LoVo (cell line): ENCODE measurements at regions not wholly inside any gene's neighbourhood (a gene's known extent, or its start where the extent isn't known, plus 50 kb on each side); places are given as distances from the start of the nearest gene placed in this dataset.
A peak's percentile ranks its signal among the peaks of the same experiment; 100 is the strongest.

Experiments used
- DNase-seq: peaks from one replicate; pipeline ENCODE4 v3.0.0-alpha.2; 2016; ENCODE audit warnings: low spot score

- no peak for DNase-seq
These were observed 431.0 kb upstream of the SLC30A5 start for GRCh38 chr5:68662804-68663307.

- no peak for DNase-seq
These were observed 423.8 kb upstream of the SLC30A5 start for GRCh38 chr5:68669864-68670575.

GRCh38 chr5:68673106-68673822 is 420.6 kb upstream of the SLC30A5 start:
- no peak for DNase-seq

- no peak for DNase-seq
These were observed 420.0 kb upstream of the SLC30A5 start for GRCh38 chr5:68673823-68674180.

GRCh38 chr5:68679041-68679440 is 414.8 kb upstream of the SLC30A5 start:
- no peak for DNase-seq

- no peak for DNase-seq
These were observed 413.4 kb upstream of the SLC30A5 start for GRCh38 chr5:68680366-68680765.

GRCh38 chr5:68681929-68682328 is 411.9 kb upstream of the SLC30A5 start:
- DNase-seq: no peak

GRCh38 chr5:68682400-68683160 is 411.2 kb upstream of the SLC30A5 start:
- DNase-seq: peak; percentile 59

- peak; percentile 78 for DNase-seq
These were observed 410.2 kb upstream of the SLC30A5 start for GRCh38 chr5:68683632-68684036.

- DNase-seq: no peak
These were observed 408.0 kb upstream of the SLC30A5 start for GRCh38 chr5:68685863-68686262.

- no peak for DNase-seq
These were observed 405.3 kb upstream of the SLC30A5 start for GRCh38 chr5:68688547-68688946.

GRCh38 chr5:68689010-68689409 is 404.8 kb upstream of the SLC30A5 start:
- DNase-seq: no peak

GRCh38 chr5:68691874-68692273 is 401.9 kb upstream of the SLC30A5 start:
- DNase-seq: peak; percentile 68

GRCh38 chr5:68698025-68698940 is 395.5 kb upstream of the SLC30A5 start:
- DNase-seq: no peak

GRCh38 chr5:68699966-68700365 is 393.8 kb upstream of the SLC30A5 start:
- DNase-seq: no peak

- no peak for DNase-seq
These were observed 386.2 kb upstream of the SLC30A5 start for GRCh38 chr5:68707575-68707974.

- no peak for DNase-seq
These were observed 385.5 kb upstream of the SLC30A5 start for GRCh38 chr5:68708156-68708841.

GRCh38 chr5:68708842-68709170 is 385.0 kb upstream of the SLC30A5 start:
- no peak for DNase-seq

- DNase-seq: no peak
These were observed 384.6 kb upstream of the SLC30A5 start for GRCh38 chr5:68709239-68709638.

- DNase-seq: no peak
These were observed 383.3 kb upstream of the SLC30A5 start for GRCh38 chr5:68710514-68710913.
